ENCODE measurements at regions not wholly inside any gene's neighbourhood (a gene's known extent, or its start where the extent isn't known, plus 50 kb on each side); places are given as distances from the start of the nearest gene placed in this dataset.
"Not testable (repeated sequence)": the region's sequence is repeated elsewhere in the genome, so short reads cannot be mapped to it uniquely, and the experiment has no call there.

GRCh38 chr12:4138532-4138931, 135.0 kb upstream of the CCND2 start:
- not testable (repeated sequence) for DNase-seq; H3K9me3 ChIP-seq (ENCODE audit: control insufficient read depth, low read length); H3K4me3 ChIP-seq (ENCODE audit: insufficient read depth, low read depth, low read length, poor library complexity, severe bottlenecking); H3K27ac ChIP-seq (ENCODE audit: insufficient read depth, low read length, poor library complexity, severe bottlenecking); H3K27me3 ChIP-seq (replicated peaks; ENCODE audit: control insufficient read depth, insufficient read depth, low read length, poor library complexity, severe bottlenecking); H3K36me3 ChIP-seq (ENCODE audit: control insufficient read depth, insufficient read depth, low read length)
- H3K4me1 ChIP-seq (ENCODE audit: control insufficient read depth, insufficient read depth, low read length, poor library complexity, severe bottlenecking) = peaks cover 14% of the 10 kb centered on the region

- no peaks in the 10 kb centered on the region for H3K36me3 ChIP-seq (ENCODE audit: control insufficient read depth, insufficient read depth, low read length)
- DNase-seq = no peak
- no peak overlapping the region for H3K4me3 ChIP-seq (ENCODE audit: insufficient read depth, low read depth, low read length, poor library complexity, severe bottlenecking)
- no peaks in the 10 kb centered on the region for H3K27me3 ChIP-seq (replicated peaks; ENCODE audit: control insufficient read depth, insufficient read depth, low read length, poor library complexity, severe bottlenecking)
- H3K27ac ChIP-seq (ENCODE audit: insufficient read depth, low read length, poor library complexity, severe bottlenecking) = no peak overlapping the region
- H3K4me1 ChIP-seq (ENCODE audit: control insufficient read depth, insufficient read depth, low read length, poor library complexity, severe bottlenecking) = peaks cover 11% of the 10 kb centered on the region
- no peaks in the 10 kb centered on the region for H3K9me3 ChIP-seq (ENCODE audit: control insufficient read depth, low read length)
Measured at GRCh38 chr12:4138051-4138450, 135.5 kb upstream of the CCND2 start.

GRCh38 chr12:4137441-4137840, 136.1 kb upstream of the CCND2 start:
- no peak for DNase-seq
- H3K27me3 ChIP-seq (replicated peaks; ENCODE audit: control insufficient read depth, insufficient read depth, low read length, poor library complexity, severe bottlenecking) = no peaks in the 10 kb centered on the region
- no peak overlapping the region for H3K27ac ChIP-seq (ENCODE audit: insufficient read depth, low read length, poor library complexity, severe bottlenecking)
- peaks cover 9% of the 10 kb centered on the region for H3K4me1 ChIP-seq (ENCODE audit: control insufficient read depth, insufficient read depth, low read length, poor library complexity, severe bottlenecking)
- no peak overlapping the region for H3K4me3 ChIP-seq (ENCODE audit: insufficient read depth, low read depth, low read length, poor library complexity, severe bottlenecking)
- H3K9me3 ChIP-seq (ENCODE audit: control insufficient read depth, low read length) = no peaks in the 10 kb centered on the region
- no peaks in the 10 kb centered on the region for H3K36me3 ChIP-seq (ENCODE audit: control insufficient read depth, insufficient read depth, low read length)

- H3K27ac ChIP-seq (ENCODE audit: insufficient read depth, low read length, poor library complexity, severe bottlenecking) = no peak overlapping the region
- no peak for DNase-seq
- no peaks in the 10 kb centered on the region for H3K9me3 ChIP-seq (ENCODE audit: control insufficient read depth, low read length)
- H3K4me3 ChIP-seq (ENCODE audit: insufficient read depth, low read depth, low read length, poor library complexity, severe bottlenecking) = no peak overlapping the region
- no peaks in the 10 kb centered on the region for H3K36me3 ChIP-seq (ENCODE audit: control insufficient read depth, insufficient read depth, low read length)
- H3K4me1 ChIP-seq (ENCODE audit: control insufficient read depth, insufficient read depth, low read length, poor library complexity, severe bottlenecking) = peaks cover 5% of the 10 kb centered on the region
- H3K27me3 ChIP-seq (replicated peaks; ENCODE audit: control insufficient read depth, insufficient read depth, low read length, poor library complexity, severe bottlenecking) = no peaks in the 10 kb centered on the region
Measured at GRCh38 chr12:4137015-4137414, 136.5 kb upstream of the CCND2 start.

GRCh38 chr12:4135919-4136605, 137.5 kb upstream of the CCND2 start:
- no peak overlapping the region for H3K27ac ChIP-seq (ENCODE audit: insufficient read depth, low read length, poor library complexity, severe bottlenecking)
- no peaks in the 10 kb centered on the region for H3K27me3 ChIP-seq (replicated peaks; ENCODE audit: control insufficient read depth, insufficient read depth, low read length, poor library complexity, severe bottlenecking)
- H3K4me3 ChIP-seq (ENCODE audit: insufficient read depth, low read depth, low read length, poor library complexity, severe bottlenecking) = no peak overlapping the region
- H3K4me1 ChIP-seq (ENCODE audit: control insufficient read depth, insufficient read depth, low read length, poor library complexity, severe bottlenecking) = no peaks in the 10 kb centered on the region
- DNase-seq = no peak
- no peaks in the 10 kb centered on the region for H3K9me3 ChIP-seq (ENCODE audit: control insufficient read depth, low read length)
- no peaks in the 10 kb centered on the region for H3K36me3 ChIP-seq (ENCODE audit: control insufficient read depth, insufficient read depth, low read length)

GRCh38 chr12:4134448-4135263, 138.9 kb upstream of the CCND2 start:
- no peaks in the 10 kb centered on the region for H3K27me3 ChIP-seq (replicated peaks; ENCODE audit: control insufficient read depth, insufficient read depth, low read length, poor library complexity, severe bottlenecking)
- no peaks in the 10 kb centered on the region for H3K36me3 ChIP-seq (ENCODE audit: control insufficient read depth, insufficient read depth, low read length)
- no peaks in the 10 kb centered on the region for H3K4me1 ChIP-seq (ENCODE audit: control insufficient read depth, insufficient read depth, low read length, poor library complexity, severe bottlenecking)
- DNase-seq = no peak
- no peak overlapping the region for H3K27ac ChIP-seq (ENCODE audit: insufficient read depth, low read length, poor library complexity, severe bottlenecking)
- no peaks in the 10 kb centered on the region for H3K9me3 ChIP-seq (ENCODE audit: control insufficient read depth, low read length)
- no peak overlapping the region for H3K4me3 ChIP-seq (ENCODE audit: insufficient read depth, low read depth, low read length, poor library complexity, severe bottlenecking)

GRCh38 chr12:4133636-4134447, 139.7 kb upstream of the CCND2 start:
- no peak for DNase-seq
- H3K27me3 ChIP-seq (replicated peaks; ENCODE audit: control insufficient read depth, insufficient read depth, low read length, poor library complexity, severe bottlenecking) = no peaks in the 10 kb centered on the region
- H3K4me1 ChIP-seq (ENCODE audit: control insufficient read depth, insufficient read depth, low read length, poor library complexity, severe bottlenecking) = no peaks in the 10 kb centered on the region
- H3K4me3 ChIP-seq (ENCODE audit: insufficient read depth, low read depth, low read length, poor library complexity, severe bottlenecking) = no peak overlapping the region
- H3K27ac ChIP-seq (ENCODE audit: insufficient read depth, low read length, poor library complexity, severe bottlenecking) = no peak overlapping the region
- no peaks in the 10 kb centered on the region for H3K9me3 ChIP-seq (ENCODE audit: control insufficient read depth, low read length)
- H3K36me3 ChIP-seq (ENCODE audit: control insufficient read depth, insufficient read depth, low read length) = no peaks in the 10 kb centered on the region

GRCh38 chr12:4133029-4133428, 140.5 kb upstream of the CCND2 start:
- no peak for DNase-seq
- H3K4me1 ChIP-seq (ENCODE audit: control insufficient read depth, insufficient read depth, low read length, poor library complexity, severe bottlenecking) = no peaks in the 10 kb centered on the region
- no peak overlapping the region for H3K4me3 ChIP-seq (ENCODE audit: insufficient read depth, low read depth, low read length, poor library complexity, severe bottlenecking)
- no peaks in the 10 kb centered on the region for H3K9me3 ChIP-seq (ENCODE audit: control insufficient read depth, low read length)
- H3K27ac ChIP-seq (ENCODE audit: insufficient read depth, low read length, poor library complexity, severe bottlenecking) = no peak overlapping the region
- no peaks in the 10 kb centered on the region for H3K27me3 ChIP-seq (replicated peaks; ENCODE audit: control insufficient read depth, insufficient read depth, low read length, poor library complexity, severe bottlenecking)
- no peaks in the 10 kb centered on the region for H3K36me3 ChIP-seq (ENCODE audit: control insufficient read depth, insufficient read depth, low read length)

GRCh38 chr12:4121506-4122020, 152.0 kb upstream of the CCND2 start:
- Histone ChIP-seq H3K36me3 (ENCODE audit: control insufficient read depth, insufficient read depth, low read length) (no peaks in the 10 kb centered on the region), H3K27ac (ENCODE audit: insufficient read depth, low read length, poor library complexity, severe bottlenecking) (no peak overlapping the region), H3K4me3 (ENCODE audit: insufficient read depth, low read depth, low read length, poor library complexity, severe bottlenecking) (no peak overlapping the region), H3K27me3 (replicated peaks; ENCODE audit: control insufficient read depth, insufficient read depth, low read length, poor library complexity, severe bottlenecking) (no peaks in the 10 kb centered on the region), H3K9me3 (ENCODE audit: control insufficient read depth, low read length) (no peaks in the 10 kb centered on the region), H3K4me1 (ENCODE audit: control insufficient read depth, insufficient read depth, low read length, poor library complexity, severe bottlenecking) (peaks cover 21% of the 10 kb centered on the region)
- no peak for DNase-seq
